HepG2 (cell line): ENCODE measurements at regions not wholly inside any gene's neighbourhood (a gene's known extent, or its start where the extent isn't known, plus 50 kb on each side); places are given as distances from the start of the nearest gene placed in this dataset.

ENCODE experiments used
- ATAC-seq: fragments of 200-7000 bp; cut with Tn5 transposase; 3 replicates; pipeline ENCODE4 v1.9.1; 2020; ENCODE audit warnings: mild to moderate bottlenecking, moderate library complexity
- BruUV-seq: library from RNA; stranded (reverse); fragments of 400-500 nt; replicated peaks from 2 replicates; lab custom pipeline; 2021; lab: Mats Ljungman, UMichigan
- CTCF ChIA-PET: fragments of 300-600 bp; formaldehyde crosslinking; extraction: SDS; loops from one replicate; lab custom pipeline; 2021; ENCODE audit warnings: low total read pairs, inconsistent platforms, low intra/inter-chr PET ratio; lab: Yijun Ruan, JAX
- POLR2A ChIA-PET: fragments of 350-600 bp; sonication (Branson Sonifier 250); formaldehyde crosslinking; loops from one replicate; lab custom pipeline; 2020; ENCODE audit warnings: antibody characterized with exemption, inconsistent platforms; lab: Yijun Ruan, JAX
- DNase-seq: peaks from one replicate; pipeline ENCODE4 v3.0.0-alpha.2; 2015; ENCODE audit warnings: low spot score
- FAIRE-seq: peaks from 3 replicates; lab custom pipeline; 2011; peaks lifted over from hg19 to GRCh38; lab: Jason Lieb, UNC
- H2AFZ ChIP-seq: one replicate; pipeline ENCODE4 v1.6.1; 2011; ENCODE audit warnings: low read length, inconsistent platforms
- H3K27ac ChIP-seq: fragments of 300-600 bp; 3 replicates; pipeline ENCODE4 v1.8.0; 2011; ENCODE audit warnings: mixed run types, mild to moderate bottlenecking, mixed read lengths, low read length, inconsistent platforms; ENCODE audit not compliant: insufficient read depth; ENCODE audit errors: extremely low read length
- H3K27me3 ChIP-seq, 2 experiments: fragments of 200-600 bp in 1 of 2; 2 replicates in 1 of 2; 3 replicates in 1 of 2; pipeline versions ENCODE4 v1.6.0 to v1.8.0; 2011; ENCODE audit warnings: low read length in 2 of 2, mild to moderate bottlenecking in 2 of 2, moderate library complexity in 2 of 2, inconsistent platforms in 1 of 2; ENCODE audit not compliant: insufficient read depth in 2 of 2, control insufficient read depth in 1 of 2
- H3K36me3 ChIP-seq, 2 experiments: fragments of 200-600 bp in 1 of 2; replicated peaks in 1 of 2; 2 replicates in 1 of 2; 3 replicates in 1 of 2; pipeline versions ENCODE4 v1.5.1 to v1.8.0; 2011; ENCODE audit warnings: low read length in 2 of 2, inconsistent platforms in 1 of 2; ENCODE audit not compliant: insufficient read depth in 2 of 2, control insufficient read depth in 1 of 2
- H3K4me1 ChIP-seq: 2 replicates; pipeline ENCODE4 v1.5.1; 2012; ENCODE audit warnings: low read length, inconsistent platforms; ENCODE audit not compliant: insufficient read depth
- H3K4me2 ChIP-seq: 2 replicates; pipeline ENCODE4 v1.6.0; 2011; ENCODE audit warnings: low read depth, low read length, inconsistent platforms
- H3K4me3 ChIP-seq, 3 experiments: fragments of 200-600 bp in 1 of 3; sonication (generic), shearing (Covaris generic) in 1 of 3; replicated peaks in 1 of 3; 2 replicates each; pipeline ENCODE4 v1.5.1; 2011 to 2016; ENCODE audit warnings: low read length in 3 of 3, inconsistent platforms in 2 of 3, low read depth in 2 of 3, mild to moderate bottlenecking in 2 of 3, control low read depth in 1 of 3, mixed read lengths in 1 of 3; ENCODE audit not compliant: insufficient read depth in 1 of 3
- H3K79me2 ChIP-seq: one replicate; pipeline ENCODE4 v1.6.1; 2011; ENCODE audit warnings: low read length, inconsistent platforms; ENCODE audit not compliant: insufficient read depth
- H3K9ac ChIP-seq: 2 replicates; pipeline ENCODE4 v1.6.0; 2011; ENCODE audit warnings: mild to moderate bottlenecking, low read depth, low read length, inconsistent platforms; ENCODE audit not compliant: insufficient read depth
- H3K9me3 ChIP-seq: 2 replicates; pipeline ENCODE4 v1.5.1; 2012; ENCODE audit warnings: mild to moderate bottlenecking, low read length
- H4K20me1 ChIP-seq: 2 replicates; pipeline ENCODE4 v1.6.0; 2011; ENCODE audit warnings: inconsistent platforms, mild to moderate bottlenecking, low read length, moderate library complexity; ENCODE audit not compliant: insufficient read depth
- FOSL2 ChIP-seq: sonication (generic); formaldehyde crosslinking; IDR thresholded peaks from 2 replicates; pipeline ENCODE4 v1.4.0; 2020; ENCODE audit warnings: missing genetic modification reagents
- KMT2A ChIP-seq: sonication (generic); formaldehyde crosslinking; IDR thresholded peaks from 2 replicates; pipeline ENCODE4 v1.4.0; 2020; ENCODE audit warnings: missing genetic modification reagents
- RFX3 ChIP-seq: IDR thresholded peaks from 2 replicates; pipeline ENCODE4 v1.6.1; 2016; ENCODE audit warnings: missing biosample characterization, missing genetic modification reagents
- SIN3B ChIP-seq: fragments of 150-350 bp; IDR thresholded peaks from 2 replicates; pipeline ENCODE4 v1.6.1; 2014; ENCODE audit warnings: low read length
- SMARCC2 ChIP-seq: fragments of 450-650 bp; IDR thresholded peaks from 2 replicates; pipeline ENCODE4 v1.6.1; 2017; ENCODE audit warnings: antibody characterized with exemption, mild to moderate bottlenecking
- TARDBP ChIP-seq: sonication (generic); formaldehyde crosslinking; IDR thresholded peaks from 2 replicates; pipeline ENCODE4 v1.8.0; 2022; ENCODE audit warnings: mild to moderate bottlenecking, missing genetic modification reagents
- ZNF296 ChIP-seq: sonication (generic); formaldehyde crosslinking; conservative IDR thresholded peaks from 2 replicates; pipeline ENCODE4 v1.5.0; 2020; ENCODE audit warnings: mild to moderate bottlenecking, missing genetic modification reagents
- ZNF670 ChIP-seq: sonication (generic); formaldehyde crosslinking; IDR thresholded peaks from 2 replicates; pipeline ENCODE4 v1.8.0; 2022; ENCODE audit warnings: mild to moderate bottlenecking, missing genetic modification reagents, borderline replicate concordance
- ZNF761 ChIP-seq: sonication (generic); formaldehyde crosslinking; conservative IDR thresholded peaks from 2 replicates; pipeline ENCODE4 v1.4.0; 2020; ENCODE audit warnings: mild to moderate bottlenecking, missing genetic modification reagents
- WGBS: methylation state at CpG from one replicate; pipeline ENCODE4 v1.1.6; 2017; ENCODE audit warnings: low lambda C conversion rate; 5-methylcytosine and 5-hydroxymethylcytosine counted together
- in situ Hi-C: cut with HindIII; loops from 2 replicates; pipeline ENCODE4 v1.10.0; 2017; ENCODE audit warnings: low pct_unique_long_range_greater_than_20kb; ENCODE audit not compliant: extremely low pct_ligation_motif_present
- intact Hi-C: fragments of 100-400 bp; cut with micrococcal nuclease; formaldehyde crosslinking; loops from one replicate; pipeline ENCODE4 v1.10.0; 2022; ENCODE audit not compliant: unreplicated experiment
- TF ChIP-seq, protein P1 (sequence below): IDR thresholded peaks from 2 replicates; pipeline ENCODE4 v1.6.1; 2018; ENCODE audit warnings: missing genetic modification reagents, mild to moderate bottlenecking, missing compliant biosample characterization
- TF ChIP-seq, protein P2 (sequence below): sonication (generic); formaldehyde crosslinking; IDR thresholded peaks from 2 replicates; pipeline ENCODE4 v1.4.0; 2020; ENCODE audit warnings: mild to moderate bottlenecking, missing genetic modification reagents
- TF ChIP-seq, protein P3 (sequence below): sonication (generic); formaldehyde crosslinking; IDR thresholded peaks from 2 replicates; pipeline ENCODE4 v1.5.0; 2020; ENCODE audit warnings: missing genetic modification reagents, mild to moderate bottlenecking, borderline replicate concordance

DNA sequence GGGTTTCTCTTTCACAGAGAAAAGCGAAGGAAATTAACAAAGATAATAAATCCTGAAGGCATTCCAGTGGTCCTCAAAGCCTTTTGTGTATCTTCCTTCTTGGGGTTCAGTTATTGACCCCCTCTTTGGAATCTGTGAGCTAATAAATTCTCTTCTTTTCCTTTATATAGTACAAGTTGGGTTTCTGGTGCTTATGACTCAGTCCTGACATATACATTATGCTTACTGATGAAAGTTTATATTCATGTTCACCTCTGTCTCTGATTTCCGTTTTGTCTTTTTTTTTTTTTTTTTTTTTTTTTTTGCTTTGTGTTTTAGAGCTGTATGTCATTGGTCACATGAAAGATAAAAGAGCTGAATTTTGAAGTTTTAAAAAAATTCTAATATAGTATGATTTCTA, 230.7 kb upstream of the RBMS3 start:
- intact Hi-C loops (no loop called here), in situ Hi-C loops (no loop called here)
- ChIA-PET CTCF (no interaction called here), POLR2A (no interaction called here)
- 0% methylated on average over 2 of the region's 2 CpGs for WGBS
- Histone ChIP-seq H3K79me2 (no peaks in the 10 kb centered on the region), H2AFZ (no peak overlapping the region), H3K9ac (no peak overlapping the region), H4K20me1 (no peaks in the 10 kb centered on the region), H3K4me2 (no peak overlapping the region), H3K27me3 (no peaks in the 10 kb centered on the region), H3K36me3 (no peaks in the 10 kb centered on the region), H3K4me1 (no peaks in the 10 kb centered on the region), H3K4me3 (no peak overlapping the region), H3K9me3 (peaks cover 44% of the 10 kb centered on the region), H3K27ac (no peak overlapping the region)
- ATAC-seq = no peak
- TF ChIP-seq RFX3 (CRISPR knock-in tag) = no peak
- no peak for TF ChIP-seq FOSL2 (CRISPR knock-in tag)
- no peak for TF ChIP-seq SMARCC2
- no peak for TF ChIP-seq ZNF296 (CRISPR knock-in tag)
- TF ChIP-seq ZNF670 (CRISPR knock-in tag) = no peak
- no peak for TF ChIP-seq SIN3B
- TF ChIP-seq, protein P1, sequence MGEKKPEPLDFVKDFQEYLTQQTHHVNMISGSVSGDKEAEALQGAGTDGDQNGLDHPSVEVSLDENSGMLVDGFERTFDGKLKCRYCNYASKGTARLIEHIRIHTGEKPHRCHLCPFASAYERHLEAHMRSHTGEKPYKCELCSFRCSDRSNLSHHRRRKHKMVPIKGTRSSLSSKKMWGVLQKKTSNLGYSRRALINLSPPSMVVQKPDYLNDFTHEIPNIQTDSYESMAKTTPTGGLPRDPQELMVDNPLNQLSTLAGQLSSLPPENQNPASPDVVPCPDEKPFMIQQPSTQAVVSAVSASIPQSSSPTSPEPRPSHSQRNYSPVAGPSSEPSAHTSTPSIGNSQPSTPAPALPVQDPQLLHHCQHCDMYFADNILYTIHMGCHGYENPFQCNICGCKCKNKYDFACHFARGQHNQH (CRISPR knock-in tag) = no peak
- TF ChIP-seq KMT2A (CRISPR knock-in tag) = no peak
- no peak for TF ChIP-seq TARDBP (CRISPR knock-in tag)
- TF ChIP-seq, protein P2, sequence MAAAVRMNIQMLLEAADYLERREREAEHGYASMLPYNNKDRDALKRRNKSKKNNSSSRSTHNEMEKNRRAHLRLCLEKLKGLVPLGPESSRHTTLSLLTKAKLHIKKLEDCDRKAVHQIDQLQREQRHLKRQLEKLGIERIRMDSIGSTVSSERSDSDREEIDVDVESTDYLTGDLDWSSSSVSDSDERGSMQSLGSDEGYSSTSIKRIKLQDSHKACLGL = no peak
- TF ChIP-seq ZNF761 (CRISPR knock-in tag) = no peak
- TF ChIP-seq, protein P3, sequence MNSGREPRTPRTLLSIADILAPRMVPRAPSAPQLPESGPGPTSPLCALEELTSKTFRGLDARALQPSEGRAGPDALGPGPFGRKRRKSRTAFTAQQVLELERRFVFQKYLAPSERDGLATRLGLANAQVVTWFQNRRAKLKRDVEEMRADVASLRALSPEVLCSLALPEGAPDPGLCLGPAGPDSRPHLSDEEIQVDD = no peak
- DNase-seq = no peak
- FAIRE-seq = no peak
- no TSS peak for BruUV-seq
